ENCODE measurements at regions not wholly inside any gene's neighbourhood (a gene's known extent, or its start where the extent isn't known, plus 50 kb on each side); places are given as distances from the start of the nearest gene placed in this dataset.

GRCh38 chr12:61857968-61858367 is 402.2 kb upstream of the USP15 start:
- TF ChIP-seq EZH2 (IDR thresholded peaks at IDR 0.05; ENCODE audit: low read depth) (no peak), CTCF (conservative IDR thresholded peaks at IDR 0.05) (no peak)
- intact Hi-C loops (cut with micrococcal nuclease; ENCODE audit: unreplicated experiment) = no loop called here
- Histone ChIP-seq H4K20me1 (ENCODE audit: insufficient read depth) (no peaks in the 10 kb centered on the region), H3K4me2 (no peak overlapping the region), H3K9me3 (ENCODE audit: insufficient read depth, low read depth) (no peaks in the 10 kb centered on the region), H3K4me1 (replicated peaks; ENCODE audit: insufficient read depth) (no peaks in the 10 kb centered on the region), H3K36me3 (ENCODE audit: low read depth) (no peaks in the 10 kb centered on the region), H2AFZ (no peak overlapping the region), H3K27me3 (ENCODE audit: insufficient read depth, low read depth) (no peaks in the 10 kb centered on the region), H3K4me3 (no peak overlapping the region), H3K27ac (no peak overlapping the region), H3K9me2 (ENCODE audit: insufficient read depth) (no peaks in the 10 kb centered on the region; the same call in 1 of the 2 replicates), H3F3A (ENCODE audit: insufficient read depth, low read depth) (no peaks in the 10 kb centered on the region), H3K79me2 (ENCODE audit: low read depth) (no peaks in the 10 kb centered on the region)
- ChIA-PET POLR2A (ENCODE audit: unreplicated experiment) (no interaction called here), CTCF (no interaction called here)
- no peak for DNase-seq
- BruUV-seq (replicated peaks) = no TSS peak

- DNase-seq = no peak
- CTCF ChIA-PET = no interaction called here
- no peaks in the 10 kb centered on the region for H3K4me1 ChIP-seq (replicated peaks; ENCODE audit: insufficient read depth)
These were observed 399.8 kb upstream of the USP15 start for GRCh38 chr12:61860451-61860850.

GRCh38 chr12:61862986-61863385 is 397.2 kb upstream of the USP15 start:
- H3K4me1 ChIP-seq (replicated peaks; ENCODE audit: insufficient read depth) = no peaks in the 10 kb centered on the region
- H3F3A ChIP-seq (ENCODE audit: insufficient read depth, low read depth) = no peaks in the 10 kb centered on the region
- H2AFZ ChIP-seq = no peak overlapping the region
- no peaks in the 10 kb centered on the region for H4K20me1 ChIP-seq (ENCODE audit: insufficient read depth)
- H3K4me3 ChIP-seq = no peak overlapping the region
- no TSS peak for BruUV-seq (replicated peaks)
- DNase-seq = no peak
- H3K4me2 ChIP-seq = no peak overlapping the region
- ChIA-PET CTCF (no interaction called here), POLR2A (ENCODE audit: unreplicated experiment) (no interaction called here)
- intact Hi-C loops (cut with micrococcal nuclease; ENCODE audit: unreplicated experiment) = no loop called here
- H3K36me3 ChIP-seq (ENCODE audit: low read depth) = no peaks in the 10 kb centered on the region
- no peaks in the 10 kb centered on the region for H3K27me3 ChIP-seq (ENCODE audit: insufficient read depth, low read depth)
- H3K9me2 ChIP-seq (ENCODE audit: insufficient read depth) = no peaks in the 10 kb centered on the region
- no peak for TF ChIP-seq EZH2 (IDR thresholded peaks at IDR 0.05; ENCODE audit: low read depth)
- no peak for TF ChIP-seq CTCF (conservative IDR thresholded peaks at IDR 0.05)
- H3K27ac ChIP-seq = no peak overlapping the region
- no peaks in the 10 kb centered on the region for H3K9me3 ChIP-seq (ENCODE audit: insufficient read depth, low read depth)
- no peaks in the 10 kb centered on the region for H3K79me2 ChIP-seq (ENCODE audit: low read depth)

More at GRCh38 chr12:61860451-61860850, 399.8 kb upstream of the USP15 start:
- Histone ChIP-seq H3K4me2 (no peak overlapping the region), H3K27me3 (ENCODE audit: insufficient read depth, low read depth) (no peaks in the 10 kb centered on the region), H3K27ac (no peak overlapping the region), H3K9me3 (ENCODE audit: insufficient read depth, low read depth) (no peaks in the 10 kb centered on the region), H3K4me3 (no peak overlapping the region), H3K79me2 (ENCODE audit: low read depth) (no peaks in the 10 kb centered on the region), H3K36me3 (ENCODE audit: low read depth) (no peaks in the 10 kb centered on the region), H2AFZ (no peak overlapping the region), H3K9me2 (ENCODE audit: insufficient read depth) (no peaks in the 10 kb centered on the region; the same call in 1 of the 2 replicates), H4K20me1 (ENCODE audit: insufficient read depth) (no peaks in the 10 kb centered on the region), H3F3A (ENCODE audit: insufficient read depth, low read depth) (no peaks in the 10 kb centered on the region)
- intact Hi-C loops (cut with micrococcal nuclease; ENCODE audit: unreplicated experiment) = no loop called here
- POLR2A ChIA-PET (ENCODE audit: unreplicated experiment) = no interaction called here
- BruUV-seq (replicated peaks) = no TSS peak
- TF ChIP-seq CTCF (conservative IDR thresholded peaks at IDR 0.05) = no peak
